Keratinocyte (primary cell): ENCODE measurements at regions not wholly inside any gene's neighbourhood (a gene's known extent, or its start where the extent isn't known, plus 50 kb on each side); places are given as distances from the start of the nearest gene placed in this dataset.
A peak's percentile ranks its signal among the peaks of the same experiment; 100 is the strongest.

Experiments used
- DNase-seq: peaks from one replicate; pipeline ENCODE4 v3.0.0-alpha.2; 2011; ENCODE audit warnings: low read depth, missing footprints, low spot score
- FAIRE-seq: peaks from 2 replicates; lab custom pipeline; 2011; peaks lifted over from hg19 to GRCh38; lab: Jason Lieb, UNC
- H2AFZ ChIP-seq: 2 replicates; pipeline ENCODE4 v1.6.0; 2012; ENCODE audit warnings: low read length, control low read depth, inconsistent platforms; ENCODE audit not compliant: control insufficient read depth
- H3K27ac ChIP-seq: 2 replicates; pipeline ENCODE4 v1.5.1; 2011; ENCODE audit warnings: low read length; ENCODE audit not compliant: control insufficient read depth, insufficient read depth
- H3K27me3 ChIP-seq: 3 replicates; pipeline ENCODE4 v1.6.0; 2011; ENCODE audit warnings: low read length; ENCODE audit not compliant: control insufficient read depth, insufficient read depth; ENCODE audit errors: extremely low read depth
- H3K36me3 ChIP-seq, 2 experiments: 2 replicates in 1 of 2; 3 replicates in 1 of 2; pipeline ENCODE4 v1.5.1; 2011; ENCODE audit warnings: low read length in 2 of 2, mild to moderate bottlenecking in 1 of 2; ENCODE audit not compliant: control insufficient read depth in 2 of 2, insufficient read depth in 2 of 2; ENCODE audit errors: extremely low read depth in 1 of 2
- H3K4me1 ChIP-seq: 3 replicates; pipeline ENCODE4 v1.5.1; 2011; ENCODE audit warnings: low read length; ENCODE audit not compliant: control insufficient read depth, insufficient read depth; ENCODE audit errors: extremely low read depth
- H3K4me2 ChIP-seq: 3 replicates; pipeline ENCODE4 v1.6.0; 2011; ENCODE audit warnings: low read depth, low read length; ENCODE audit not compliant: control insufficient read depth, insufficient read depth; ENCODE audit errors: extremely low read depth
- H3K4me3 ChIP-seq, 3 experiments: fragments of 200-600 bp in 1 of 3; sonication (generic) in 1 of 3; 2 replicates in 2 of 3; 3 replicates in 1 of 3; pipeline ENCODE4 v1.5.1; 2011 to 2016; ENCODE audit warnings: low read length in 3 of 3, mild to moderate bottlenecking in 3 of 3, control low read depth in 2 of 3, inconsistent platforms in 1 of 3, low read depth in 1 of 3, mixed read lengths in 1 of 3, mixed run types in 1 of 3, moderate library complexity in 1 of 3; ENCODE audit not compliant: control insufficient read depth in 2 of 3, insufficient read depth in 2 of 3; ENCODE audit errors: extremely low read depth in 1 of 3
- H3K79me2 ChIP-seq: 2 replicates; pipeline ENCODE4 v1.6.0; 2012; ENCODE audit warnings: low read length; ENCODE audit not compliant: control insufficient read depth, insufficient read depth
- H3K9ac ChIP-seq: 3 replicates; pipeline ENCODE4 v1.6.0; 2011; ENCODE audit warnings: low read length; ENCODE audit not compliant: control insufficient read depth, insufficient read depth; ENCODE audit errors: extremely low read depth
- H3K9me1 ChIP-seq: 3 replicates; pipeline ENCODE4 v1.6.0; 2011; ENCODE audit warnings: low read length; ENCODE audit not compliant: control insufficient read depth, insufficient read depth; ENCODE audit errors: extremely low read depth
- H3K9me3 ChIP-seq: 2 replicates; pipeline ENCODE4 v1.5.1; 2012; ENCODE audit warnings: low read depth, low read length; ENCODE audit not compliant: control insufficient read depth
- H4K20me1 ChIP-seq: 3 replicates; pipeline ENCODE4 v1.6.0; 2011; ENCODE audit warnings: low read length; ENCODE audit not compliant: control insufficient read depth, insufficient read depth; ENCODE audit errors: extremely low read depth
- EZH2 ChIP-seq: IDR thresholded peaks from one replicate; pipeline ENCODE4 v1.6.1; 2012; ENCODE audit warnings: inconsistent platforms, mild to moderate bottlenecking, low read length, moderate library complexity
- dilution Hi-C: fragments of 300-500 bp; cut with MboI; formaldehyde crosslinking; loops from one replicate; pipeline ENCODE4 v1.7.0; 2020; ENCODE audit warnings: low sequenced_read_pairs; ENCODE audit not compliant: extremely low pct_ligation_motif_present
- TF ChIP-seq, protein P1 (sequence below), 3 experiments: IDR thresholded peaks in 1 of 3; conservative IDR thresholded peaks in 1 of 3; optimal IDR thresholded peaks in 1 of 3; 2 replicates in 2 of 3; 3 replicates in 1 of 3; pipeline versions ENCODE3 to v1.5.1; 2011; ENCODE audit warnings: low read length in 3 of 3, mild to moderate bottlenecking in 3 of 3, moderate library complexity in 2 of 3, control low read depth in 1 of 3, inconsistent platforms in 1 of 3; ENCODE audit not compliant: insufficient read depth in 2 of 3; ENCODE audit errors: extremely low read depth in 1 of 3

DNA sequence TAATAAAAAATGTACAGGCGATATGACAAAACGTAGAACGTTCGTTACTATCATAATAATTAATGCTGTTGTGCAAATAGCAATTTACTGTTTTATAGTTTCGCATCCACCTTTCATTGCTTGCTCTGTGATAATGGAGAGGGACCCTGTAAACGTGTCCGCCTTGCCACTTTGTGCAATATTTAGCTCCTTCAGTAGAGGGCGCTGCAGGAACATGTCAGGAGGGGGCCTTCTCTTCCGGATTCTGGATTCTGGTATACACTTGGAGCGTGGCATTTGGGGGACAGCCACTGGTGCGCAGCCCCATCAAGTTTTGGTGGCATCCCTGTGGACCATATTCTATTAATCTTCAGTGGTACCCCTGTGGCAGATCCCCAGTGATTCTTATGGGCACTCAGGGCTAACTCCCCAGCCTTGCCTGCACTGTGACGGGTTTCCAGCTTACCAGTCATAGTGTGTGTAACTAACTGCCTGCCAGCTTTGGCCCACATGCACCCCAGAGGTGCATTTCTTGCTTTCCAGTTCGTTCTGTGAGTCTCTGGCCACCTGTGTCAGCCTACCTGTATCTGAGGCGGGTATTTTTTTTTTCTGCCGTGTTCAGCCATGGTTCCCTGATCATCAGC, 140.3 kb downstream of the CYRIA start:
- Histone ChIP-seq H3K4me2 (no peak overlapping the region), H3K9me3 (no peaks in the 10 kb centered on the region), H3K9ac (no peak overlapping the region), H3K9me1 (no peaks in the 10 kb centered on the region), H3K79me2 (no peaks in the 10 kb centered on the region), H2AFZ (no peak overlapping the region), H3K27me3 (no peaks in the 10 kb centered on the region), H3K4me1 (no peaks in the 10 kb centered on the region), H3K36me3 (no peaks in the 10 kb centered on the region), H3K4me3 (no peak overlapping the region), H4K20me1 (no peaks in the 10 kb centered on the region), H3K27ac (no peak overlapping the region)
- TF ChIP-seq, protein P1, sequence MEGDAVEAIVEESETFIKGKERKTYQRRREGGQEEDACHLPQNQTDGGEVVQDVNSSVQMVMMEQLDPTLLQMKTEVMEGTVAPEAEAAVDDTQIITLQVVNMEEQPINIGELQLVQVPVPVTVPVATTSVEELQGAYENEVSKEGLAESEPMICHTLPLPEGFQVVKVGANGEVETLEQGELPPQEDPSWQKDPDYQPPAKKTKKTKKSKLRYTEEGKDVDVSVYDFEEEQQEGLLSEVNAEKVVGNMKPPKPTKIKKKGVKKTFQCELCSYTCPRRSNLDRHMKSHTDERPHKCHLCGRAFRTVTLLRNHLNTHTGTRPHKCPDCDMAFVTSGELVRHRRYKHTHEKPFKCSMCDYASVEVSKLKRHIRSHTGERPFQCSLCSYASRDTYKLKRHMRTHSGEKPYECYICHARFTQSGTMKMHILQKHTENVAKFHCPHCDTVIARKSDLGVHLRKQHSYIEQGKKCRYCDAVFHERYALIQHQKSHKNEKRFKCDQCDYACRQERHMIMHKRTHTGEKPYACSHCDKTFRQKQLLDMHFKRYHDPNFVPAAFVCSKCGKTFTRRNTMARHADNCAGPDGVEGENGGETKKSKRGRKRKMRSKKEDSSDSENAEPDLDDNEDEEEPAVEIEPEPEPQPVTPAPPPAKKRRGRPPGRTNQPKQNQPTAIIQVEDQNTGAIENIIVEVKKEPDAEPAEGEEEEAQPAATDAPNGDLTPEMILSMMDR (optimal IDR thresholded peaks at IDR 0.05 in 1 of 3, IDR thresholded peaks at IDR 0.05 in 1 of 3, conservative IDR thresholded peaks at IDR 0.05 in 1 of 3; ENCODE audit: extremely low read depth in 1 of 3, insufficient read depth in 2 of 3, low read length in 3 of 3): peak; percentile 68 to 80 (median 68)
- no peak for TF ChIP-seq EZH2
- dilution Hi-C loops: no loop called here
- peak; percentile 41 for FAIRE-seq
- no peak for DNase-seq

DNA sequence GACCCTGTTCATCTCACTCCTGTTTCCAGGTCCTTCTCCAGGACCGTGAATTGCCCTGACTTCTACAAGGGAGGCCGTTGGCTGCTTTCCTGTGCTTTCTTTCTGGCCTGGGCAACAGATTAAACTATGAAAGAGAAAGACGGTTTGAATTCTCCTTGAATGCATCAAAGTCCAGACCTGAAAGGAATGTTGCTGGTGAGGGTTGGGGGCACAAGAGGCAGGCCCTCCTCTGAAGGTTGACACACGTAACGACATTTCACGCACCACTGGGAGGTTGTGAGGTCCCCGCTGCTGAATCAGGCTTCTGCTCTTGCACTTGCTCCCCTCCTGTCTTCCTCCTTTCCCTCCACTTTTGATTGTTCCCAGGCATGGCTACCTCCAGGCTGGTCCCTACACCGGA, 141.9 kb downstream of the CYRIA start:
- TF ChIP-seq, protein P1 (optimal IDR thresholded peaks at IDR 0.05 in 1 of 3, IDR thresholded peaks at IDR 0.05 in 1 of 3, conservative IDR thresholded peaks at IDR 0.05 in 1 of 3; ENCODE audit: extremely low read depth in 1 of 3, insufficient read depth in 2 of 3, low read length in 3 of 3): no peak
- no peak for TF ChIP-seq EZH2

More for the DNA sequence above, 141.9 kb downstream of the CYRIA start:
- Histone ChIP-seq H3K4me2 (no peak overlapping the region), H3K36me3 (no peaks in the 10 kb centered on the region), H3K9ac (no peak overlapping the region), H3K4me1 (no peaks in the 10 kb centered on the region), H3K27me3 (no peaks in the 10 kb centered on the region), H4K20me1 (no peaks in the 10 kb centered on the region), H3K79me2 (no peaks in the 10 kb centered on the region), H3K9me1 (no peaks in the 10 kb centered on the region), H3K27ac (no peak overlapping the region), H3K4me3 (no peak overlapping the region), H2AFZ (no peak overlapping the region), H3K9me3 (no peaks in the 10 kb centered on the region)
- no peak for FAIRE-seq
- DNase-seq: no peak
- dilution Hi-C loops: loop anchor here (25.0 kb wide), 1 partner anchor 586 kb away; the partner anchor contains the start of gene MYCN
